Fibroblast of lung (primary cell): ENCODE measurements at regions not wholly inside any gene's neighbourhood (a gene's known extent, or its start where the extent isn't known, plus 50 kb on each side); places are given as distances from the start of the nearest gene placed in this dataset.

ENCODE experiments used
- DNase-seq, 2 donors: peaks; one replicate each; pipeline versions ENCODE4 v3.0.0 to v3.0.0-alpha.2; 2010; ENCODE audit warnings: low read depth in 2 of 2
- H2AFZ ChIP-seq: 2 replicates; pipeline ENCODE4 v1.5.1; 2012; ENCODE audit warnings: low read length, control low read depth, inconsistent platforms
- H3K27ac ChIP-seq: 2 replicates; pipeline ENCODE4 v1.5.1; 2011; ENCODE audit warnings: low read length, control low read depth; ENCODE audit not compliant: insufficient read depth
- H3K27me3 ChIP-seq: 2 replicates; pipeline ENCODE4 v1.5.1; 2011; ENCODE audit warnings: mild to moderate bottlenecking, low read length; ENCODE audit not compliant: control insufficient read depth, insufficient read depth
- H3K36me3 ChIP-seq: 2 replicates; pipeline ENCODE4 v1.5.1; 2011; ENCODE audit warnings: low read length; ENCODE audit not compliant: control insufficient read depth, insufficient read depth
- H3K4me1 ChIP-seq: 2 replicates; pipeline ENCODE4 v1.5.1; 2011; ENCODE audit warnings: low read length; ENCODE audit not compliant: control insufficient read depth, insufficient read depth; ENCODE audit errors: extremely low read depth
- H3K4me2 ChIP-seq: 2 replicates; pipeline ENCODE4 v1.5.1; 2011; ENCODE audit warnings: low read length, control low read depth; ENCODE audit not compliant: insufficient read depth; ENCODE audit errors: extremely low read depth
- H3K4me3 ChIP-seq, 4 experiments: fragments of 200-600 bp in 1 of 4; sonication (generic) in 1 of 4; replicated peaks in 1 of 4; 2 replicates each; pipeline ENCODE4 v1.5.1; 2011 to 2016; ENCODE audit warnings: low read length in 4 of 4, low read depth in 3 of 4, mild to moderate bottlenecking in 3 of 4, control low read depth in 2 of 4, inconsistent platforms in 1 of 4, mixed read lengths in 1 of 4; ENCODE audit not compliant: insufficient read depth in 1 of 4; ENCODE audit errors: control extremely low read depth in 1 of 4
- H3K79me2 ChIP-seq: 2 replicates; pipeline ENCODE4 v1.5.1; 2012; ENCODE audit warnings: mild to moderate bottlenecking, low read length, inconsistent platforms; ENCODE audit not compliant: control insufficient read depth, insufficient read depth
- H3K9ac ChIP-seq: 2 replicates; pipeline ENCODE4 v1.5.1; 2011; ENCODE audit warnings: mild to moderate bottlenecking, low read length, control low read depth; ENCODE audit not compliant: insufficient read depth
- H3K9me3 ChIP-seq: 2 replicates; pipeline ENCODE4 v1.5.1; 2012; ENCODE audit warnings: low read depth, low read length; ENCODE audit not compliant: control insufficient read depth, insufficient read depth
- H4K20me1 ChIP-seq: 2 replicates; pipeline ENCODE4 v1.5.1; 2011; ENCODE audit warnings: low read length; ENCODE audit not compliant: control insufficient read depth, insufficient read depth; ENCODE audit errors: extremely low read depth
- EZH2 ChIP-seq: IDR thresholded peaks from 2 replicates; pipeline ENCODE4 v1.5.1; 2012; ENCODE audit warnings: low read length, control low read depth, mild to moderate bottlenecking; ENCODE audit errors: missing control alignments
- TF ChIP-seq, protein P1 (sequence below), 2 donors: IDR thresholded peaks in 1 of 2; conservative IDR thresholded peaks in 1 of 2; 1 replicate in 1 of 2; 2 replicates in 1 of 2; pipeline ENCODE4 v1.5.1; 2011 to 2012; ENCODE audit warnings: low read length in 2 of 2, control low read depth in 1 of 2, inconsistent platforms in 1 of 2, low read depth in 1 of 2, mild to moderate bottlenecking in 1 of 2

DNA sequence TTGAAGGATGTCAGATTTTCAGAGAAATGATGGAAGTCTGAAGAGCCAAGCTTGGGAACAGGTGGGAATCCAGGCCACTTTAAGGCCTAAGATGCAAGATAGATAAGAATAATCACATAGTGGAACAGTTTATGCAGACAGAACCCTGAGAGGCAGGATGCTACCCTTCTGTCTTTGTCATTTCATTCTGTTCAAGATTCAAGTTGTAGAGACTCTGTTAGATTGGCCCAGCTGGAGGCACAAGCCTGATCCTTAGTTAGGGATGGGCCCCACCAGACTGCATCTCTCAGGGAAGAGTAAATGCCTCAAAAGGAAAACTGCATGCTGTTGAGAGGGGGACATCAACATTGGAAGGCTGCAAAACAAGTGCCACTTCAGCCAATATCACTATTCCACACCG is 287.0 kb downstream of the PCNX1 start:
- no peak for DNase-seq
- H3K27me3 ChIP-seq: no peaks in the 10 kb centered on the region
- no peak overlapping the region for H2AFZ ChIP-seq
- no peak overlapping the region for H3K4me2 ChIP-seq
- no peaks in the 10 kb centered on the region for H3K36me3 ChIP-seq
- TF ChIP-seq EZH2: no peak
- TF ChIP-seq, protein P1, sequence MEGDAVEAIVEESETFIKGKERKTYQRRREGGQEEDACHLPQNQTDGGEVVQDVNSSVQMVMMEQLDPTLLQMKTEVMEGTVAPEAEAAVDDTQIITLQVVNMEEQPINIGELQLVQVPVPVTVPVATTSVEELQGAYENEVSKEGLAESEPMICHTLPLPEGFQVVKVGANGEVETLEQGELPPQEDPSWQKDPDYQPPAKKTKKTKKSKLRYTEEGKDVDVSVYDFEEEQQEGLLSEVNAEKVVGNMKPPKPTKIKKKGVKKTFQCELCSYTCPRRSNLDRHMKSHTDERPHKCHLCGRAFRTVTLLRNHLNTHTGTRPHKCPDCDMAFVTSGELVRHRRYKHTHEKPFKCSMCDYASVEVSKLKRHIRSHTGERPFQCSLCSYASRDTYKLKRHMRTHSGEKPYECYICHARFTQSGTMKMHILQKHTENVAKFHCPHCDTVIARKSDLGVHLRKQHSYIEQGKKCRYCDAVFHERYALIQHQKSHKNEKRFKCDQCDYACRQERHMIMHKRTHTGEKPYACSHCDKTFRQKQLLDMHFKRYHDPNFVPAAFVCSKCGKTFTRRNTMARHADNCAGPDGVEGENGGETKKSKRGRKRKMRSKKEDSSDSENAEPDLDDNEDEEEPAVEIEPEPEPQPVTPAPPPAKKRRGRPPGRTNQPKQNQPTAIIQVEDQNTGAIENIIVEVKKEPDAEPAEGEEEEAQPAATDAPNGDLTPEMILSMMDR (conservative IDR thresholded peaks at IDR 0.05 in 1 of 2, IDR thresholded peaks at IDR 0.05 in 1 of 2; ENCODE audit: low read depth in 1 of 2, low read length in 2 of 2): no peak
- no peaks in the 10 kb centered on the region for H3K4me1 ChIP-seq
- no peak overlapping the region for H3K27ac ChIP-seq
- no peak overlapping the region for H3K9ac ChIP-seq
- no peaks in the 10 kb centered on the region for H3K9me3 ChIP-seq
- H3K79me2 ChIP-seq: no peaks in the 10 kb centered on the region
- no peak overlapping the region for H3K4me3 ChIP-seq
- no peaks in the 10 kb centered on the region for H4K20me1 ChIP-seq

- Histone ChIP-seq H3K36me3 (no peaks in the 10 kb centered on the region), H2AFZ (no peak overlapping the region), H3K9me3 (no peaks in the 10 kb centered on the region), H3K27me3 (no peaks in the 10 kb centered on the region), H3K4me1 (no peaks in the 10 kb centered on the region), H3K4me3 (no peak overlapping the region), H3K9ac (no peak overlapping the region), H4K20me1 (no peaks in the 10 kb centered on the region), H3K4me2 (no peak overlapping the region), H3K27ac (no peak overlapping the region), H3K79me2 (no peaks in the 10 kb centered on the region)
- no peak for DNase-seq
- TF ChIP-seq EZH2: no peak
- TF ChIP-seq, protein P1 (conservative IDR thresholded peaks at IDR 0.05 in 1 of 2, IDR thresholded peaks at IDR 0.05 in 1 of 2; ENCODE audit: low read depth in 1 of 2, low read length in 2 of 2): no peak
These were observed 289.7 kb downstream of the PCNX1 start for GRCh38 chr14:71196921-71197320.

GRCh38 chr14:71198687-71199086 is 291.4 kb downstream of the PCNX1 start:
- Histone ChIP-seq H3K9me3 (no peaks in the 10 kb centered on the region), H4K20me1 (no peaks in the 10 kb centered on the region), H3K4me1 (no peaks in the 10 kb centered on the region), H3K9ac (no peak overlapping the region), H2AFZ (no peak overlapping the region), H3K36me3 (no peaks in the 10 kb centered on the region), H3K4me3 (no peak overlapping the region), H3K79me2 (no peaks in the 10 kb centered on the region), H3K27me3 (no peaks in the 10 kb centered on the region), H3K27ac (no peak overlapping the region), H3K4me2 (no peak overlapping the region)
- DNase-seq: peak in 1 of 2 donors; percentile 16
- TF ChIP-seq EZH2: no peak
- TF ChIP-seq, protein P1 (conservative IDR thresholded peaks at IDR 0.05 in 1 of 2, IDR thresholded peaks at IDR 0.05 in 1 of 2; ENCODE audit: low read depth in 1 of 2, low read length in 2 of 2): no peak
